Upper lobe of left lung (tissue), 4 donors: ENCODE measurements at regions not wholly inside any gene's neighbourhood (a gene's known extent, or its start where the extent isn't known, plus 50 kb on each side); places are given as distances from the start of the nearest gene placed in this dataset.

Experiments used
- EP300 ChIP-seq, 4 donors: sonication (generic); formaldehyde crosslinking; IDR thresholded peaks; one replicate each; pipeline ENCODE4 v1.5.1; 2017; ENCODE audit warnings: antibody characterized with exemption in 4 of 4, control low read depth in 2 of 4
- POLR2A ChIP-seq, 4 donors: fragments of 450-650 bp; IDR thresholded peaks; one replicate each; pipeline ENCODE4 v1.5.1; 2016 to 2017; ENCODE audit warnings: antibody characterized with exemption in 4 of 4, mild to moderate bottlenecking in 2 of 4

- TF ChIP-seq EP300 (IDR thresholded peaks at IDR 0.05): no peak
- TF ChIP-seq POLR2A (IDR thresholded peaks at IDR 0.05): no peak
Observed at GRCh38 chr20:60697252-60697651, 554.8 kb upstream of the CDH4 start.
